ENCODE measurements at regions not wholly inside any gene's neighbourhood (a gene's known extent, or its start where the extent isn't known, plus 50 kb on each side); places are given as distances from the start of the nearest gene placed in this dataset.

GRCh38 chr20:19047951-19048296 lies 164.5 kb upstream of the SLC24A3 start:
- H3K4me3 ChIP-seq (ENCODE audit: low read length): no peak overlapping the region
- no peak overlapping the region for H3K9ac ChIP-seq (ENCODE audit: low read length)
- H4K20me1 ChIP-seq (ENCODE audit: insufficient read depth): no peaks in the 10 kb centered on the region
- H3F3A ChIP-seq (ENCODE audit: insufficient read depth, low read length, poor library complexity, severe bottlenecking): no peaks in the 10 kb centered on the region
- H3K27ac ChIP-seq (ENCODE audit: low read length): no peak overlapping the region
- H2AFZ ChIP-seq (ENCODE audit: low read depth, low read length): no peak overlapping the region
- no peaks in the 10 kb centered on the region for H3K79me2 ChIP-seq (replicated peaks; ENCODE audit: insufficient read depth, low read length)
- H3K4me2 ChIP-seq (ENCODE audit: low read length): no peak overlapping the region
- H3K36me3 ChIP-seq (ENCODE audit: insufficient read depth, low read length): no peaks in the 10 kb centered on the region
- H3K9me2 ChIP-seq (ENCODE audit: insufficient read depth, low read length): no peaks in the 10 kb centered on the region
- TF ChIP-seq RAD21 (conservative IDR thresholded peaks at IDR 0.05): no peak
- TF ChIP-seq EZH2 (IDR thresholded peaks at IDR 0.05; ENCODE audit: borderline replicate concordance, insufficient read depth, low read length, poor library complexity, severe bottlenecking): no peak
- TF ChIP-seq SMC3 (conservative IDR thresholded peaks at IDR 0.05; ENCODE audit: poor library complexity): no peak
- TF ChIP-seq REST (IDR thresholded peaks at IDR 0.05; ENCODE audit: borderline replicate concordance): no peak
- TF ChIP-seq POLR2AphosphoS5 (IDR thresholded peaks at IDR 0.05): no peak
- no peak for TF ChIP-seq MXI1 (conservative IDR thresholded peaks at IDR 0.05; ENCODE audit: poor library complexity, severe bottlenecking)
- H3K27me3 ChIP-seq (ENCODE audit: insufficient read depth, low read depth, low read length): no peaks in the 10 kb centered on the region
- no peaks in the 10 kb centered on the region for H3K9me3 ChIP-seq (ENCODE audit: low read length)

GRCh38 chr20:19048995-19049501 lies 163.4 kb upstream of the SLC24A3 start:
- no peaks in the 10 kb centered on the region for H4K20me1 ChIP-seq (ENCODE audit: insufficient read depth)
- no peak overlapping the region for H3K4me3 ChIP-seq (ENCODE audit: low read length)
- H2AFZ ChIP-seq (ENCODE audit: low read depth, low read length): no peak overlapping the region
- no peaks in the 10 kb centered on the region for H3K9me2 ChIP-seq (ENCODE audit: insufficient read depth, low read length)
- no peaks in the 10 kb centered on the region for H3K36me3 ChIP-seq (ENCODE audit: insufficient read depth, low read length)
- H3K9me3 ChIP-seq (ENCODE audit: low read length): no peaks in the 10 kb centered on the region
- H3K27ac ChIP-seq (ENCODE audit: low read length): no peak overlapping the region
- no peaks in the 10 kb centered on the region for H3K79me2 ChIP-seq (replicated peaks; ENCODE audit: insufficient read depth, low read length)
- H3K27me3 ChIP-seq (ENCODE audit: insufficient read depth, low read depth, low read length): no peaks in the 10 kb centered on the region
- H3K9ac ChIP-seq (ENCODE audit: low read length): no peak overlapping the region
- TF ChIP-seq REST (IDR thresholded peaks at IDR 0.05; ENCODE audit: borderline replicate concordance): no peak
- TF ChIP-seq MXI1 (conservative IDR thresholded peaks at IDR 0.05; ENCODE audit: poor library complexity, severe bottlenecking): no peak
- no peak for TF ChIP-seq POLR2AphosphoS5 (IDR thresholded peaks at IDR 0.05)
- TF ChIP-seq EZH2 (IDR thresholded peaks at IDR 0.05; ENCODE audit: borderline replicate concordance, insufficient read depth, low read length, poor library complexity, severe bottlenecking): no peak
- no peak for TF ChIP-seq RAD21 (conservative IDR thresholded peaks at IDR 0.05)
- TF ChIP-seq CTCF (IDR thresholded peaks at IDR 0.05; ENCODE audit: poor library complexity, severe bottlenecking): no peak
- no peak for TF ChIP-seq TAF1 (IDR thresholded peaks at IDR 0.05; ENCODE audit: low read depth)
- TF ChIP-seq EP300 (conservative IDR thresholded peaks at IDR 0.05; ENCODE audit: poor library complexity, severe bottlenecking): no peak
- no peak for TF ChIP-seq SMC3 (conservative IDR thresholded peaks at IDR 0.05; ENCODE audit: poor library complexity)
- H3F3A ChIP-seq (ENCODE audit: insufficient read depth, low read length, poor library complexity, severe bottlenecking): no peaks in the 10 kb centered on the region
- H3K4me2 ChIP-seq (ENCODE audit: low read length): no peak overlapping the region

All from neural cell (in vitro differentiated cells).